ENCODE measurements at regions not wholly inside any gene's neighbourhood (a gene's known extent, or its start where the extent isn't known, plus 50 kb on each side); places are given as distances from the start of the nearest gene placed in this dataset.

GRCh38 chr4:149279331-149279730, 536.3 kb downstream of the IQCM start:
- Histone ChIP-seq H3K27me3 (ENCODE audit: control insufficient read depth, insufficient read depth, low read length) (no peaks in the 10 kb centered on the region), H3K27ac (ENCODE audit: low read depth in 2 of 2, low read length in 2 of 2) (no peak overlapping the region), H3K9me3 (ENCODE audit: control insufficient read depth in 2 of 3, insufficient read depth in 1 of 3, low read length in 3 of 3) (peaks cover 0 to 7% (median 0%) of the 10 kb centered on the region in 3 donors), H3K4me1 (ENCODE audit: control insufficient read depth in 2 of 3, insufficient read depth in 2 of 3, low read depth in 1 of 3, low read length in 3 of 3) (no peaks in the 10 kb centered on the region), H3K36me3 (ENCODE audit: control insufficient read depth in 2 of 3, insufficient read depth in 3 of 3, low read length in 3 of 3) (no peaks in the 10 kb centered on the region), H3K4me3 (ENCODE audit: low read length in 3 of 3) (no peak overlapping the region), H3K9ac (ENCODE audit: low read length in 3 of 3) (no peak overlapping the region)
- FAIRE-seq = no peak
- no peak for TF ChIP-seq CTCF (IDR thresholded peaks at IDR 0.05; ENCODE audit: borderline replicate concordance, extremely low read depth, insufficient read depth)
- intact Hi-C loops (cut with DNase I) = no loop called here
- no peak for DNase-seq

- Histone ChIP-seq H3K4me3 (ENCODE audit: low read length in 3 of 3) (no peak overlapping the region), H3K27me3 (ENCODE audit: control insufficient read depth, insufficient read depth, low read length) (no peaks in the 10 kb centered on the region), H3K9me3 (ENCODE audit: control insufficient read depth in 2 of 3, insufficient read depth in 1 of 3, low read length in 3 of 3) (peaks cover 0 to 7% (median 0%) of the 10 kb centered on the region in 3 donors), H3K27ac (ENCODE audit: low read depth in 2 of 2, low read length in 2 of 2) (no peak overlapping the region), H3K9ac (ENCODE audit: low read length in 3 of 3) (no peak overlapping the region), H3K36me3 (ENCODE audit: control insufficient read depth in 2 of 3, insufficient read depth in 3 of 3, low read length in 3 of 3) (no peaks in the 10 kb centered on the region), H3K4me1 (ENCODE audit: control insufficient read depth in 2 of 3, insufficient read depth in 2 of 3, low read depth in 1 of 3, low read length in 3 of 3) (no peaks in the 10 kb centered on the region)
- no peak for FAIRE-seq
- TF ChIP-seq CTCF (IDR thresholded peaks at IDR 0.05; ENCODE audit: borderline replicate concordance, extremely low read depth, insufficient read depth) = no peak
- DNase-seq = no peak
- intact Hi-C loops (cut with DNase I) = no loop called here
These were observed 537.9 kb downstream of the IQCM start for GRCh38 chr4:149277705-149278104.

- Histone ChIP-seq H3K4me1 (ENCODE audit: control insufficient read depth in 2 of 3, insufficient read depth in 2 of 3, low read depth in 1 of 3, low read length in 3 of 3) (no peaks in the 10 kb centered on the region), H3K27me3 (ENCODE audit: control insufficient read depth, insufficient read depth, low read length) (no peaks in the 10 kb centered on the region), H3K27ac (ENCODE audit: low read depth in 2 of 2, low read length in 2 of 2) (no peak overlapping the region), H3K9me3 (ENCODE audit: control insufficient read depth in 2 of 3, insufficient read depth in 1 of 3, low read length in 3 of 3) (no peaks in the 10 kb centered on the region), H3K9ac (ENCODE audit: low read length in 3 of 3) (no peak overlapping the region), H3K36me3 (ENCODE audit: control insufficient read depth in 2 of 3, insufficient read depth in 3 of 3, low read length in 3 of 3) (no peaks in the 10 kb centered on the region), H3K4me3 (ENCODE audit: low read length in 3 of 3) (no peak overlapping the region)
- FAIRE-seq = no peak
- no peak for TF ChIP-seq CTCF (IDR thresholded peaks at IDR 0.05; ENCODE audit: borderline replicate concordance, extremely low read depth, insufficient read depth)
- intact Hi-C loops (cut with DNase I) = no loop called here
- no peak for DNase-seq
These were observed 545.8 kb downstream of the IQCM start for GRCh38 chr4:149269835-149270234.

- no peak overlapping the region for H3K4me3 ChIP-seq (ENCODE audit: low read length in 3 of 3)
- no peaks in the 10 kb centered on the region for H3K27me3 ChIP-seq (ENCODE audit: control insufficient read depth, insufficient read depth, low read length)
- no peaks in the 10 kb centered on the region for H3K9me3 ChIP-seq (ENCODE audit: control insufficient read depth in 2 of 3, insufficient read depth in 1 of 3, low read length in 3 of 3)
- no peak for TF ChIP-seq CTCF (IDR thresholded peaks at IDR 0.05; ENCODE audit: borderline replicate concordance, extremely low read depth, insufficient read depth)
- no peak overlapping the region for H3K9ac ChIP-seq (ENCODE audit: low read length in 3 of 3)
- FAIRE-seq (no peak), DNase-seq (no peak)
- H3K36me3 ChIP-seq (ENCODE audit: control insufficient read depth in 2 of 3, insufficient read depth in 3 of 3, low read length in 3 of 3) = no peaks in the 10 kb centered on the region
- H3K4me1 ChIP-seq (ENCODE audit: control insufficient read depth in 2 of 3, insufficient read depth in 2 of 3, low read depth in 1 of 3, low read length in 3 of 3) = no peaks in the 10 kb centered on the region
- intact Hi-C loops (cut with DNase I) = no loop called here
- no peak overlapping the region for H3K27ac ChIP-seq (ENCODE audit: low read depth in 2 of 2, low read length in 2 of 2)
These were observed 549.3 kb downstream of the IQCM start for GRCh38 chr4:149266301-149266700.
